SU-DHL-6 (cell line): ENCODE measurements at regions not wholly inside any gene's neighbourhood (a gene's known extent, or its start where the extent isn't known, plus 50 kb on each side); places are given as distances from the start of the nearest gene placed in this dataset.
"Not testable (repeated sequence)": the region's sequence is repeated elsewhere in the genome, so short reads cannot be mapped to it uniquely, and the experiment has no call there.

ENCODE experiments used
- H2AFZ ChIP-seq: fragments of 200-600 bp; sonication (generic); 2 replicates; pipeline ENCODE4 v1.6.1; 2014; ENCODE audit warnings: low read depth, mild to moderate bottlenecking, moderate library complexity, mixed read lengths, antibody characterized with exemption, low read length; ENCODE audit not compliant: severe bottlenecking
- H3F3A ChIP-seq: fragments of 200-600 bp; shearing (Covaris generic); 2 replicates; pipeline ENCODE4 v1.6.0; 2016; ENCODE audit warnings: antibody characterized with exemption, mild to moderate bottlenecking; ENCODE audit not compliant: insufficient read depth
- H3K27ac ChIP-seq: fragments of 200-600 bp; sonication (generic); 2 replicates; pipeline ENCODE4 v1.5.1; 2016; ENCODE audit warnings: low read depth, mild to moderate bottlenecking, low read length, moderate library complexity, mixed read lengths
- H3K27me3 ChIP-seq: fragments of 200-600 bp; sonication (generic), shearing (Covaris generic); 2 replicates; pipeline ENCODE4 v1.6.0; 2014; ENCODE audit warnings: mild to moderate bottlenecking, low read length
- H3K36me3 ChIP-seq: fragments of 200-600 bp; sonication (generic); 2 replicates; pipeline ENCODE4 v1.6.1; 2014; ENCODE audit warnings: mild to moderate bottlenecking, low read length, mixed read lengths
- H3K4me2 ChIP-seq: fragments of 300-600, 200-600 bp; shearing (Covaris generic), sonication (generic); 2 replicates; pipeline ENCODE4 v1.6.0; 2014; ENCODE audit warnings: low read length, low read depth, mild to moderate bottlenecking; ENCODE audit not compliant: poor library complexity, severe bottlenecking
- H3K4me3 ChIP-seq: fragments of 200-600 bp; sonication (generic); 2 replicates; pipeline ENCODE4 v1.5.1; 2014; ENCODE audit warnings: antibody characterized with exemption, low read length, mild to moderate bottlenecking, mixed read lengths; ENCODE audit not compliant: insufficient read depth, poor library complexity, severe bottlenecking
- H3K79me2 ChIP-seq: fragments of 200-600 bp; sonication (generic); 2 replicates; pipeline ENCODE4 v1.6.1; 2014; ENCODE audit warnings: mild to moderate bottlenecking, low read length, moderate library complexity; ENCODE audit not compliant: insufficient read depth
- H3K9ac ChIP-seq: fragments of 200-600 bp; sonication (generic); 2 replicates; pipeline ENCODE4 v1.7.0; 2014; ENCODE audit warnings: mild to moderate bottlenecking, low read length
- H3K9me2 ChIP-seq: fragments of 200-600 bp; sonication (generic); replicated peaks from 2 replicates; pipeline ENCODE4 v1.6.1; 2014; ENCODE audit warnings: low read length; ENCODE audit not compliant: insufficient read depth
- H3K9me3 ChIP-seq: fragments of 200-600 bp; sonication (generic); 2 replicates; pipeline ENCODE4 v1.6.1; 2014; ENCODE audit warnings: low read length, mixed read lengths; ENCODE audit not compliant: insufficient read depth
- H4K20me1 ChIP-seq: fragments of 200-600 bp; sonication (generic); 2 replicates; pipeline ENCODE4 v1.6.1; 2014; ENCODE audit warnings: low read depth, mild to moderate bottlenecking, antibody characterized with exemption, low read length, moderate library complexity, mixed read lengths
- EZH2phosphoT487 ChIP-seq: fragments of 200-600 bp; sonication (generic), shearing (Covaris generic); conservative IDR thresholded peaks from 2 replicates; pipeline ENCODE4 v1.6.1; 2018; ENCODE audit warnings: mild to moderate bottlenecking, antibody characterized with exemption, low read length, moderate library complexity, mixed read lengths
- TF ChIP-seq, protein P1 (sequence below): fragments of 200-600 bp; sonication (generic); IDR thresholded peaks from one replicate; pipeline ENCODE4 v1.5.1; 2017; ENCODE audit warnings: antibody characterized with exemption, mild to moderate bottlenecking, low read length, moderate library complexity; ENCODE audit not compliant: insufficient read depth, poor library complexity, severe bottlenecking

DNA sequence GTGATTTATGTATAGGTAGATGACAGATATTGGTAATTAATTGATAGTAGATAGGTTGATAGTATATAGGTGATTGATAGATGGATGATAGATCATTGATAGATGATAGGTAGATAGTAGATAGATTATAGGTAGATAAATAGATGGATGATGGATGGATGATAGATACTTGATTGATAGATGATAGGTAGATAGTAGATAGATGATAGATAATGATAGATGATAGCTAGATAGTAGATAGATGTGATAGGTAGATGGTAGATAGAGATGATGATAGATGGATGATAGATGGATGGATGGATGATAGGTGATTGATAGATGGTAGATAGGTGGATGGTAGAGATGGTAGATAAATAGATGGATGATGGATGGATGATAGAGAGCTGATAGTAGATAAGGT lies 62.0 kb upstream of the SAMD11 start:
- H3K36me3 ChIP-seq: no peaks in the 10 kb centered on the region
- H4K20me1 ChIP-seq: no peaks in the 10 kb centered on the region
- no peaks in the 10 kb centered on the region for H3K27me3 ChIP-seq
- no peak overlapping the region for H3K9ac ChIP-seq
- H3F3A ChIP-seq: no peaks in the 10 kb centered on the region
- no peaks in the 10 kb centered on the region for H3K9me3 ChIP-seq
- no peak overlapping the region for H3K4me3 ChIP-seq
- TF ChIP-seq, protein P1, sequence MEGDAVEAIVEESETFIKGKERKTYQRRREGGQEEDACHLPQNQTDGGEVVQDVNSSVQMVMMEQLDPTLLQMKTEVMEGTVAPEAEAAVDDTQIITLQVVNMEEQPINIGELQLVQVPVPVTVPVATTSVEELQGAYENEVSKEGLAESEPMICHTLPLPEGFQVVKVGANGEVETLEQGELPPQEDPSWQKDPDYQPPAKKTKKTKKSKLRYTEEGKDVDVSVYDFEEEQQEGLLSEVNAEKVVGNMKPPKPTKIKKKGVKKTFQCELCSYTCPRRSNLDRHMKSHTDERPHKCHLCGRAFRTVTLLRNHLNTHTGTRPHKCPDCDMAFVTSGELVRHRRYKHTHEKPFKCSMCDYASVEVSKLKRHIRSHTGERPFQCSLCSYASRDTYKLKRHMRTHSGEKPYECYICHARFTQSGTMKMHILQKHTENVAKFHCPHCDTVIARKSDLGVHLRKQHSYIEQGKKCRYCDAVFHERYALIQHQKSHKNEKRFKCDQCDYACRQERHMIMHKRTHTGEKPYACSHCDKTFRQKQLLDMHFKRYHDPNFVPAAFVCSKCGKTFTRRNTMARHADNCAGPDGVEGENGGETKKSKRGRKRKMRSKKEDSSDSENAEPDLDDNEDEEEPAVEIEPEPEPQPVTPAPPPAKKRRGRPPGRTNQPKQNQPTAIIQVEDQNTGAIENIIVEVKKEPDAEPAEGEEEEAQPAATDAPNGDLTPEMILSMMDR: no peak
- TF ChIP-seq EZH2phosphoT487: no peak
- no peaks in the 10 kb centered on the region for H3K9me2 ChIP-seq
- no peak overlapping the region for H3K4me2 ChIP-seq
- no peak overlapping the region for H2AFZ ChIP-seq
- no peak overlapping the region for H3K27ac ChIP-seq
- no peaks in the 10 kb centered on the region for H3K79me2 ChIP-seq

DNA sequence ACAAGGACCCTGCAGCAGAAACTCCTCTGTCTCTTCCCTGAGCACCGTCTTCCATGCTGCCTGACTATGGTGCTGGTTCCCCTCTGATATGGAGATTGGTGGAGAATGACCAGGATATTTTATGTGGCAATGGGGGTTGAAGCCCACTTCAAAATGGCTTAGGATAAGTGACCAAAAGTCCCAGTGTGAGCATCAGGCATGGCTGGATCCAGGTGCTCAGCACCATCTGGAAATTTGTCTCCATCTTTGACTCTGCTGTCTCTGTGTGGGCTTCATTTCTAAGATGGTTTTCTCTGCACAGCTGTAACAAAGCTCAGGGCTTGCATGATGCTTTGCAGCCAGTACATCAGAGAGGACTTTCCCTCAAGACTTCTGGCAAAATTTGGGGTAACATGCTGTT lies 61.1 kb upstream of the SAMD11 start:
- H3K27ac ChIP-seq, H4K20me1 ChIP-seq, H3F3A ChIP-seq, H2AFZ ChIP-seq, H3K9me2 ChIP-seq, H3K4me3 ChIP-seq, H3K27me3 ChIP-seq, H3K36me3 ChIP-seq, H3K4me2 ChIP-seq, H3K79me2 ChIP-seq, H3K9me3 ChIP-seq, H3K9ac ChIP-seq: not testable (repeated sequence)

DNA sequence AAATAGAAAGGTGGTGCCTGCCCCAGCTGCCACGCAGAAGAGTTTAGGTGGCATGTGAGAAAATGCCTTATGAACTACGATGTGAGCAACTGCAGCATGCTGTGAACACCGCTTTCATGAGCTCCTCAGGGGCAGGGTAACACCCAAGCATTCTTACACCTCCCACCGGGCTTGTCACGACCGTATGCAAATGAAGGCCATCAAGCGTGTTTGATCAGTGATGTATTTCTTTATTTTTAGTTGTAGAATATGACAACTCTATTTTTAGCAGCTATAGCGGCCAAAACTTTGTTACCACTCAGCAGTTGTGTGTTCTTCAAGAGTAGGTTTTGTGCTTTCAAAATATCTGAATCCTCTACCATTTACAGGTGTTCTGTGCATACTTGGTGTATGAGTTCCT lies 58.1 kb upstream of the SAMD11 start:
- H3F3A ChIP-seq, H3K4me3 ChIP-seq, H3K79me2 ChIP-seq, H4K20me1 ChIP-seq, H3K4me2 ChIP-seq, H3K27me3 ChIP-seq, H3K9ac ChIP-seq, H3K36me3 ChIP-seq, H3K9me2 ChIP-seq, H2AFZ ChIP-seq, H3K9me3 ChIP-seq, H3K27ac ChIP-seq: not testable (repeated sequence)

- Histone ChIP-seq H2AFZ (no peak overlapping the region), H3K4me3 (no peak overlapping the region), H3K9me3 (no peaks in the 10 kb centered on the region), H3K27me3 (no peaks in the 10 kb centered on the region), H3K9ac (no peak overlapping the region), H3K4me2 (no peak overlapping the region), H3K9me2 (no peaks in the 10 kb centered on the region), H3K79me2 (no peaks in the 10 kb centered on the region), H3F3A (no peaks in the 10 kb centered on the region), H3K27ac (no peak overlapping the region), H4K20me1 (no peaks in the 10 kb centered on the region), H3K36me3 (no peaks in the 10 kb centered on the region)
- TF ChIP-seq, protein P1: no peak
- TF ChIP-seq EZH2phosphoT487: no peak
Measured at GRCh38 chr1:866095-866494, 57.6 kb upstream of the SAMD11 start.

DNA sequence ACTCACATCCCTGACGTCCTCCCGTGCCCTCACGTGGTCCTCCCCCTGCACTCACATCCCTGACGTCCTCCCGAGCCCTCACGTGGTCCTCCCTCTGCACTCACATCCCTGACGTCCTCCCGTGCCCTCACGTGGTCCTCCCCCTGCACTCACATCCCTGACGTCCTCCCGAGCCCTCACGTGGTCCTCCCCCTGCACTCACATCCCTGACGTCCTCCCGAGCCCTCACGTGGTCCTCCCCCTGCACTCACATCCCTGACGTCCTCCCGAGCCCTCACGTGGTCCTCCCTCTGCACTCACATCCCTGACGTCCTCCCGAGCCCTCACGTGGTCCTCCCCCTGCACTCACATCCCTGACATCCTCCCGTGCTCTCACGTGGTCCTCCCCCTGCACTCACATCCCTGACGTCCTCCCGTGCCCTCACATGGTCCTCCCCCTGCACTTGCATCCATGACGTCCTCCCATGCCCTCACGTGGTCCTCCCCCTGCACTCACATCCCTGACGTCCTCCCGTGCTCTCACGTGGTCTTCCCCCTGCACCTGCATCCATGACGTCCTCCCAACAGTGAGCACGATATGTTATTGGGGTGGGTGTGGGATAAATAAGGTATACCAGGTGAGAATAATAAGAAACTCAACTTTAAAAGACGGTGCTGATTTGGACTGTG lies 57.0 kb upstream of the SAMD11 start:
- not testable (repeated sequence) for H3K9me3 ChIP-seq, H3K36me3 ChIP-seq, H3K4me2 ChIP-seq, H3K27me3 ChIP-seq, H3F3A ChIP-seq, H3K9me2 ChIP-seq, H3K4me3 ChIP-seq, H2AFZ ChIP-seq, H4K20me1 ChIP-seq, H3K27ac ChIP-seq, H3K9ac ChIP-seq, H3K79me2 ChIP-seq

- H3K9me2 ChIP-seq, H4K20me1 ChIP-seq, H3K27me3 ChIP-seq, H3K4me2 ChIP-seq, H3K36me3 ChIP-seq, H3K9me3 ChIP-seq, H3F3A ChIP-seq, H3K27ac ChIP-seq, H2AFZ ChIP-seq, H3K9ac ChIP-seq, H3K4me3 ChIP-seq, H3K79me2 ChIP-seq: not testable (repeated sequence)
Measured at GRCh38 chr1:867550-867949, 56.2 kb upstream of the SAMD11 start.
